Thoracic aorta (tissue), 2 donors: ENCODE measurements at regions not wholly inside any gene's neighbourhood (a gene's known extent, or its start where the extent isn't known, plus 50 kb on each side); places are given as distances from the start of the nearest gene placed in this dataset.

Source experiments
- ATAC-seq: fragments of 150-250 bp; one replicate; pipeline ENCODE4 v1.8.0; 2017; ENCODE audit warnings: low read depth; ENCODE audit not compliant: insufficient number of reproducible peaks, low FRiP score
- DNase-seq: peaks from one replicate; pipeline ENCODE4 v3.0.0-alpha.2; 2020; ENCODE audit warnings: low spot score
- H3K27ac ChIP-seq, 2 donors: fragments of 200-600 bp; sonication (generic); 1 replicate in 1 of 2; 2 replicates in 1 of 2; pipeline ENCODE4 v1.5.1; 2016; ENCODE audit warnings: mild to moderate bottlenecking in 2 of 2, moderate library complexity in 2 of 2
- H3K27me3 ChIP-seq: fragments of 200-600 bp; sonication (generic); replicated peaks from 2 replicates; pipeline ENCODE4 v1.6.0; 2016; ENCODE audit warnings: mild to moderate bottlenecking; ENCODE audit not compliant: insufficient read depth
- H3K36me3 ChIP-seq: fragments of 200-600 bp; sonication (generic); one replicate; pipeline ENCODE4 v1.5.1; 2016
- H3K4me1 ChIP-seq, 2 donors: fragments of 200-600 bp; sonication (generic); 1 replicate in 1 of 2; 2 replicates in 1 of 2; pipeline versions ENCODE4 v1.5.1 to v1.6.0; 2016; ENCODE audit warnings: low read depth in 2 of 2, mild to moderate bottlenecking in 1 of 2; ENCODE audit not compliant: control insufficient read depth in 1 of 2
- H3K4me3 ChIP-seq: fragments of 200-600 bp; sonication (generic); 2 replicates; pipeline ENCODE4 v1.5.1; 2016; ENCODE audit warnings: mild to moderate bottlenecking
- H3K9me3 ChIP-seq: fragments of 200-600 bp; sonication (generic); 2 replicates; pipeline ENCODE4 v1.5.1; 2016
- TF ChIP-seq, protein P1 (sequence below): fragments of 200-600 bp; sonication (generic); IDR thresholded peaks from one replicate; pipeline ENCODE4 v1.5.1; 2019; ENCODE audit warnings: antibody characterized with exemption

DNA sequence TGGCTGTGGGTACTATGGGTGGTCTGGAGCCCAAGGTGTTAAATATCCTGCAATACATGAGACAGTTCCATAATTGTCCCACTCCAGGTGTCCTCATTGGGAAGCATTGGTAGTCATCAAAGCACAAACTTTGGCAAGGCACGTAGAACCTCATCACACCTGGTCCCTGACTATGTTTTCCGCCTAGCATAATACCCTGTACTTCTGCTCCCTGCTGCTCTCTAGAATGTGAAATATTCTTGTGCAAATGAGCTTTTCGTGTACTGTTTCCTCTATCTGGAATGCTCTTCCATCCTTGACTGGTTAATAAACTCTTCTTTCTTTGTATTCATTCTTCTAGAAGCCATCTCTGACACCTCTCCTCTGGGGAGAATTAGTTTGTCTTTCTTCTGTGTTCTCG, 103.2 kb downstream of the EBLN2 start:
- H3K36me3 ChIP-seq: no peaks in the 10 kb centered on the region
- peaks cover 2 to 10% of the 10 kb centered on the region in 2 donors for H3K4me1 ChIP-seq
- H3K4me3 ChIP-seq: no peak overlapping the region
- DNase-seq (no peak), ATAC-seq (no peak)
- TF ChIP-seq, protein P1, sequence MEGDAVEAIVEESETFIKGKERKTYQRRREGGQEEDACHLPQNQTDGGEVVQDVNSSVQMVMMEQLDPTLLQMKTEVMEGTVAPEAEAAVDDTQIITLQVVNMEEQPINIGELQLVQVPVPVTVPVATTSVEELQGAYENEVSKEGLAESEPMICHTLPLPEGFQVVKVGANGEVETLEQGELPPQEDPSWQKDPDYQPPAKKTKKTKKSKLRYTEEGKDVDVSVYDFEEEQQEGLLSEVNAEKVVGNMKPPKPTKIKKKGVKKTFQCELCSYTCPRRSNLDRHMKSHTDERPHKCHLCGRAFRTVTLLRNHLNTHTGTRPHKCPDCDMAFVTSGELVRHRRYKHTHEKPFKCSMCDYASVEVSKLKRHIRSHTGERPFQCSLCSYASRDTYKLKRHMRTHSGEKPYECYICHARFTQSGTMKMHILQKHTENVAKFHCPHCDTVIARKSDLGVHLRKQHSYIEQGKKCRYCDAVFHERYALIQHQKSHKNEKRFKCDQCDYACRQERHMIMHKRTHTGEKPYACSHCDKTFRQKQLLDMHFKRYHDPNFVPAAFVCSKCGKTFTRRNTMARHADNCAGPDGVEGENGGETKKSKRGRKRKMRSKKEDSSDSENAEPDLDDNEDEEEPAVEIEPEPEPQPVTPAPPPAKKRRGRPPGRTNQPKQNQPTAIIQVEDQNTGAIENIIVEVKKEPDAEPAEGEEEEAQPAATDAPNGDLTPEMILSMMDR: no peak
- no peaks in the 10 kb centered on the region for H3K9me3 ChIP-seq
- no peak overlapping the region for H3K27ac ChIP-seq
- no peaks in the 10 kb centered on the region for H3K27me3 ChIP-seq

DNA sequence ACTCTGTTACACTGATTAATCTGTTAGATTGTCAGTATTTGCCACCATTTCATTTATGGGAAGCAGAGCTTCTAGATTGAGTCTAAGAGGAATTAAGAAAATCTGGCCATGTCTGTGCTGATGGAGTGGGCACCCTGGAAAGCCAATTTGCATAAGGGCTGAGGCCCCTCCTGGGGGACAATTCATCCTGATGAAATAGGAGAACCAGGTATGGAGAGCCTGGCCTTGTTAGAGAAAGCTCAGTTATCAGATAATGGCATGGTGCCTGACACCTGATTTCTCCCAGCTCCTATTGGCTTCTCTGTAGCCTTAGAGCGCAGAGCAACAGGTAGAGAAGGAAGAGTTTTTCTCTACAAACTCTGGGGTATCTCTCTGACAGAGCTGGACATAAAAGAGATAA, 114.2 kb downstream of the EBLN2 start:
- TF ChIP-seq, protein P1: no peak

DNA sequence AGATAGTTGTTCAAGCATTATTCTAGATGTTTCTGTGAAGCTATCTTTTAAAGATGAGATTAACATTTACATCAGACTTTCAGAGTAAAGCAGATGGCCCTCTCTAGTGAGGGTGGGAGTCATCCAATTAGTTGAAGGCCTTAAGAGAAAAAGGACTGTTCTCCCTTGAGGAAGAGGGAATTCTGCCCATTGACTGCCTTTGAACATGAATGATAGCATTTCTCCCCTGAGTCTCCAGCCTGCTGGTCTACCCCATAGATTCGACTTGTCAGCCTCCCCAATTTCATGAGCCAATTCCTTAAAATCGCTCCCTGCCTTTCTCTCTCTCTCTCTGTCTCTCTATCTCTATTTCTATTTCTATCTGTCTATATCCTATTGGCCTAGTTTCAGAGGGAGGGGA, 115.5 kb downstream of the EBLN2 start:
- Histone ChIP-seq H3K36me3 (no peaks in the 10 kb centered on the region), H3K27me3 (no peaks in the 10 kb centered on the region), H3K9me3 (no peaks in the 10 kb centered on the region), H3K27ac (no peak overlapping the region), H3K4me1 (no peaks in the 10 kb centered on the region), H3K4me3 (no peak overlapping the region)
- TF ChIP-seq, protein P1: no peak
- ATAC-seq (no peak), DNase-seq (no peak)

More for the DNA sequence above, 114.2 kb downstream of the EBLN2 start:
- Histone ChIP-seq H3K27ac (no peak overlapping the region), H3K4me1 (no peaks in the 10 kb centered on the region), H3K27me3 (no peaks in the 10 kb centered on the region), H3K9me3 (no peaks in the 10 kb centered on the region), H3K36me3 (no peaks in the 10 kb centered on the region), H3K4me3 (no peak overlapping the region)
- DNase-seq: no peak
- no peak for ATAC-seq

DNA sequence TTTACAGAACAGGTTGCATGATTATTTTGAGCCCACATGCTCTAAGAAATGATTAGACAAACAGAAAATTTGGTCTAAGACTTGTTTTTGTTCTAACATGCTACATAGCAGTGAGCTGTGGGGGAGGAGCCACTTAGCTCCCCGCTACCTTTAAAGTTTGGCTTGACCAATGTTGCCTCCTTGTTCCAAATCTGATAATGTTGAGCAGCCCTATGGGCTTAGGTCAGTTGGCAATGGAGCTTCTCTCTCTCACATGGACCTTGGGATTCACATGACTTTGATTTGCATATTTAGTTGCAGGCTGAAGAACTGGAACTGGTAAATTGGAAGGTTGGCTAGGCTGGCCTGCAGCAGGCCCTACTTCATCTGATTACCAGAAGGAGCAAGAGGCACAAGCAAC, 116.4 kb downstream of the EBLN2 start:
- DNase-seq (no peak), ATAC-seq (no peak)
- Histone ChIP-seq H3K27me3 (no peaks in the 10 kb centered on the region), H3K36me3 (no peaks in the 10 kb centered on the region), H3K4me3 (no peak overlapping the region), H3K9me3 (no peaks in the 10 kb centered on the region), H3K4me1 (no peaks in the 10 kb centered on the region), H3K27ac (no peak overlapping the region)
- TF ChIP-seq, protein P1: no peak

DNA sequence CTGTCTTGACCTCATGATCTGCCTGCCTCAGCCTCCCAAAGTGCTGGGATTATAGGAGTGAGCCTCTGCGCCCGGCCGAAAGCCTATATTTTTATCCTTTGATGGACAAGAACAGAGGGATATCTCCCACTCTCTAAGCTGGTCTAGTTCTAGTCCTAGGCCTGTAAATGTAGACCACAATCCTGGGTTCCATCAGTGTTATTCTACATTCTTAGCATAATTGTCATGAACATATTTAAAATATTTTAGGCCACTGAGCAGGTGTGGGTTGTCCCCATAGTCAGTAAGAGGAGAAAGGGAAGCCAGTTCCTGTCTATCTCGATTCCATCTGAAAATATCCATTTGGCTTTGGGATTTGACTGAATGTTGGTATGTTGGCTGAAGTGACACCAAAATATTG, 118.1 kb downstream of the EBLN2 start:
- Histone ChIP-seq H3K9me3 (no peaks in the 10 kb centered on the region), H3K27ac (no peak overlapping the region), H3K4me3 (no peak overlapping the region), H3K36me3 (no peaks in the 10 kb centered on the region), H3K27me3 (no peaks in the 10 kb centered on the region), H3K4me1 (no peaks in the 10 kb centered on the region)
- TF ChIP-seq, protein P1: no peak
- no peak for ATAC-seq
- no peak for DNase-seq
